NOMO-1 (cell line): ENCODE measurements at regions not wholly inside any gene's neighbourhood (a gene's known extent, or its start where the extent isn't known, plus 50 kb on each side); places are given as distances from the start of the nearest gene placed in this dataset.
"Not testable (repeated sequence)": the region's sequence is repeated elsewhere in the genome, so short reads cannot be mapped to it uniquely, and the experiment has no call there.

Experiments
- DNase-seq, 2 experiments: peaks; one replicate each; lab custom pipeline; 2025; ENCODE audit not compliant: unreplicated experiment in 2 of 2; lab: John Stamatoyannopoulos, UW

DNA sequence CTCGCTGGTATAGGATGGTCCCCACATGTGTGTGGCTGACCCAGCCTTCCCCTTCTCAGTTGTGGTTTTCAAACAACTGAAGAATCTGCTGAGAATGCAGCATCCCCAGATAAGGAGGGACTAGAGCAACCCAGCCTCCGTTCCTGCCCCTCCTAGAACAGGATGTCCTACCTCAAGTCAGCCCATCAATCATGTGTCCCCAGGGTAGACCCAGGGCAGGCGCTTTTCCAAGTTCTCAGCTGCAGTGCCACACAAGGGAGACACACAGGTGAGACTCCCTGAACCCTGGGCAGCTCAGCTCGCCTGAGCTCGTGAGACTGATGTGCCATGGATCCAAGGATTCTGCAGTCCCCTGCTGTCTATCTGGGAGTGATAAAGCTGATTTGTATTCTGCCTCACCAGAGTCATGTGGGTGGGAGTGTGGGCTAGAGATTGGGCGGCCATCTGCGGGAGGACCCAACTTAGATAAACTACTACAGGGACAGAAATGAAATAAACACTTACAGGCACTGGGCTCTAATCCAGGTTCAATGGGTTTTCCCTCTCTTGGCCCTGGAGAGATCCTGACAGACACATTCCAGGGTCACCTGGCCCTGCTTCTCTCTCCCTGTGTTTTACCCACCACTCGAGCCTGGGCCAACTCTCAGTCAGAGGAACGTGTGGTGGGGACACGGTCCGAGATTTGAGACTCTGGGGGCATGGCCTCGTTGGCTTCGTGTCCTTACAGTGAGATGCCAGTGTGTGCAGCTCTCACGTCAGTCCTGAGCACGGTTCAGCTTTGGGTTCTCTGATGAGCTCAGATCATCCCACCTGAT, 303.5 kb upstream of the SFSWAP start:
- DNase-seq = no peak

DNA sequence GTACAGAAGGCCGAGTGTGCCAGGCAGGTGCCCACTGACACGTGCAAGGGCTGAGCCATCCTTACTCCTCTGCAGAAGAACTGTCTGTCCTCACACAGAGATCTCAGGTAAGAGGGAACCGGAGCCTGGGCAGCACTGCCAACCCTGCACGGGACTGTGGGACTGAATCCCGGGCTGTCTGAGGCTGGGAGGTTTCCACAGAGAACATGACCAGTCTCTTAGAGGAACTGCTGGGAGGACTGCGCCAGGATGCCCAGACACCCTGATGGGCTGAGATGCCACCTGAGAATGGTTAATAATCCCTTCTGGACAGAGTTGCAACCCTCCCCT, 302.9 kb upstream of the SFSWAP start:
- no peak for DNase-seq

DNA sequence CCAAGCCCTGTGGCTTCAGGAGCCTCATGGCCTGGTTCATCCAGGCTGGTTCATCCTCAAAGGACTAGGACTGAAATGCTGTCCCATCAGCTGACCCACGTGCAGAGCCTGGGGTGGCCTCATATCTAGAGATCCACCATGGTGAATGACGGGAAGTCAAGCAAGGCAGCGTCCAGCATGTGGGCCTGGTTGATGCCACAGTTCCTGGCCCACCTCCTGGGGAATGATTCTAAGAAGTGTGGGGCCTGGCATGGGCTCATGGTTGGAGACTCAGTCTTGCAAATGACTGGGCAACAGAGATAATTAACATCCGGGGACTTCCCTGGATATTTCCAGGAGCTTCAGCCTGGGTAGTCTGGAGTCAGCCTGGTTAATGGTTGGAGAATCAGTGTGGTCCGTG, 302.4 kb upstream of the SFSWAP start:
- DNase-seq = no peak

DNA sequence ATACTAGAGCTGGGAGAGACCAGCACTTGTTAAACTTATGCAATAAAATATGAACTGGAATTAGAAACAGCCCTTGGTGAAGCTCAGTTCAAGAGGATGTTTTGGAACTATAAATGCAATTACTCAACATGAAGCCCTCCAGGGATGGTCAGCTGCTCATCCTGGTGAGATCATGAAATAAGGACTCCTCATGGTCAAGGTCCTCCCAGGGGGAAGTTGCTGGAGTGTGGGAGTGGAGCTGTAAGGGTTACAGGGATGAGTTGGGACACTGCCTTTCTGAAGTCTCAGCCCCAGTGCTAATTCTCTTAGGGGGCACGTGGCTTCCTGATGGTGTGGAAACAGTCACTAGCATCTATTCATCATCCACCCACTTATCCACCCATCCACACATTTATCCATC, 301.7 kb upstream of the SFSWAP start:
- no peak for DNase-seq

DNA sequence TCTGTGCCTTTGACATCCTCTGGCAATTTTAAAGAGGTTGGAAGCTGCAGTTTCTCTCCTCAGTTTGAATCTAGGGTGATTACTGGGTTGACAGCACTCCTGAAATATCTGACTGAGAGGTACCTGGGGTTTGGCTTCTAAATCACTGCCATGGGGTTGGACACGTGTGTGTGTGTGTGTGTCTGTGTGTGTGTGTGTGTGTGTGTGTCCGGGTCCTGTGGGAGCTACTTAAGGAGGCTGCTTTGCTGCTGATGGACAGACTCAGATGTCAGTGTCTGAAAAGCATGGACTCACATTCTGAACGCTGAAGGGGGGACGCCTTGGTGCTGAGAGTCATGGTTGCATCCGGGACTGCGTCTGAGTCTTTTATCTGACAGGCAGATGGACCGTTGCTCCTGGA, 299.1 kb upstream of the SFSWAP start:
- DNase-seq = not testable (repeated sequence)

DNA sequence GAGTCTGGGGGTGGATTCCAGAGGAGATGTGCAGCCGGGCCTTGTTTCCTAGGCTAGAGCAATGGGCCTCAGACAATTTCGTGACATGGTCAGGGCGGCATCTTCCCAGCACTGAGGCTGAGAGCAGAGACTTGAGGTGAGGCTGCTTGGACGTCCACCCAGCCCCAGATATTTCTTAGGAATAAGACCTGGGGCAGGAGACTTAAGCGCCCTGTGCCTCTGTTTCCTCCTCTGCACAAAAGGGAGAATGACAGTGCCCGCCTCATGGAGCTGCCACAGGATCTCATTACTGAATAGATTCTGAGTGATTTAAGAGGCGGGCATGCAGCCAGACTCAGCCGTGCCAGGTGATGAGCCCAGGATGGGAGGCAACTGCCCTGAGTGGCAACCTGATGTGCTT, 297.9 kb upstream of the SFSWAP start:
- no peak for DNase-seq

DNA sequence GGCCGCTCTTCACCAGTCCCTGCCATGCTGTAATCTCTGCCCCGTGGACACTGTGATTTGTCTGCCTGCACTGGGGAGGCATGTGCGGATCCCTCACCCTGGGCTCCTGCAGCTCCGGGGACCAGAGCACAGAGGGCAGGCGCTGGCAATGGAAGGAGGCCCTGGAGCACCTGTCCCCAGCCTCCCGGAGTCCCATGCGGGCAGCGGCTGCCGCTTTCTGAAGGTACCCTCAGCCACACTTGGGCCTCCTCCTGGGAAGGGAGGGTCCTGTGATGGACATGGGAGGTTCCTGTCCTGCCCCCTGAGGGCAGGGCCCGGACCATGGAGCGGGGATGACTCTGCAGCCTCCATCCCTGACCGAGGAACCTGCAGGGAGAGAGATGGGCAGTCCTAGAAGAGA, 297.4 kb upstream of the SFSWAP start:
- DNase-seq = no peak

DNA sequence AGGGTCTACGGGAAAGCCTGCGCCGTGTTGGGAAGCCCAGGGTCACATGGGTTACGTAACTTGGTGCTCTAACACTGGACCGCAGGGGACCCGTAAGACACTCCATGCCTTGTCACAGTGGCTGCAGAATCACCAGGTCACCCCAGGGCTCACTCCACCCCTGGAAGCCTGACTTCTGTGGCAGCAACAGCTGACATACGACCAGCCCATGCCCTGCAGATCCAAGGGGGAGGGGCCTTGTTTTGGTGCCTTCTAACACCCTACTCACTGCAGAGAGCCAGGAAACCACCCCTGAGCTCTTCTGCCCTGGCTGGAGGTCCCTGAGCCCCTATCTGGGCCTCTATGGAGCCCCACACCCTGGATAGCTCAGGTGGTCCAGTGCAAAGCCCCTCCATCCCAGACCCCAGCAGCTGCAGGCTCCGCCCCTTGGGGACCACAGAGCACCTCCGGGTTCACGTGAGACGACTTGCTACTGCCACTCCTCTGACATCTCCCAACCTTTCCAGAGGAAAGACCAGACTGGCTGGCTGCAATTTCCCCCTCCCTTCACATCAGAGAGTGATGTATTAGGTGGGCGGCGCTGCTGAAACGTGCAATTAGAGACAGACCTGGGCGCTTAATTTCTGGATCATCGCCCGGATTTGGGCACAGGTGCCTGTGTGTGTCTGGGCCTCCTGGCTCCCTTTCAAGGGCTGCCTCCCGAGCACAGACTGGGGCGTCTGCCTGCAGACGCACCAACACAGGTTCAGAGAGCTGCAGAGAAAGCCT, 296.6 kb upstream of the SFSWAP start:
- DNase-seq = not testable (repeated sequence)

DNA sequence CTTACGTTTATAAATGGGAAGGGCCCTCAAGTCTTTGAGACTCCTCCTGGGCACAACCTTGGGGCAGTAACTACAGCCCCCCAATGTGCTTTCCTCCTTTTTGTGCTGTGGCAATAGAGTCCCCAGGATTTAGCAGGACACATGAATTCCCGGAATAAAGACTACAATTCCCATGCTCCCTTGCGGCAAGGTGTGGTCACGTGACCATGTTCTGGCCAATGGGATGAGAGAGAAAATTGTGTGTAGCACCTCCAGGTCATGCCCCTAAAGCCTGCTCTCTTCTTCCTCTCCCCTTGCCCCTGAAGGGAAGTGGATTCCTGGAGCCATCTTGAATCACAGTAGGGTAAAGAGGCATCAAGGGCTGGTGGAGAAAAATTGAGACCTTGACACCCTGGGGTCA, 295.1 kb upstream of the SFSWAP start:
- no peak for DNase-seq

DNA sequence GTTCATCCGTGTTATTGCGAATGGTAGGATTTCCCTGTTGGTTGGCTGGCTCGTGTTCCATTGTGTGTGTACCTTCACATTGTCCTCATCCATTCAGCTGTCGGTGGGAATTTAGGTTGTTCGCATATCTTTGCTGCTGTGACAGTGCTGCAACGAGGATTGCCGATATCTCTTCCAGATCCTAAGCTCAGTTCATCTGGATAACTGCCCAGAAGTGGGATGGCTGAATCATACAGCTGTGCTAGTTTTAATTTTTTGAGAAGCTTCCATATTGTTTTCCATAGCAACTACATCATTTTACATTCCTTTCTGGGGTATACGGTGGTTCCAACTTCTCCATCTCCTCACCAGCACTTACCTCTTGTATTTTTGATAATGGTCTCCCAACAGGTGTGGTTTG, 292.8 kb upstream of the SFSWAP start:
- no peak for DNase-seq

DNA sequence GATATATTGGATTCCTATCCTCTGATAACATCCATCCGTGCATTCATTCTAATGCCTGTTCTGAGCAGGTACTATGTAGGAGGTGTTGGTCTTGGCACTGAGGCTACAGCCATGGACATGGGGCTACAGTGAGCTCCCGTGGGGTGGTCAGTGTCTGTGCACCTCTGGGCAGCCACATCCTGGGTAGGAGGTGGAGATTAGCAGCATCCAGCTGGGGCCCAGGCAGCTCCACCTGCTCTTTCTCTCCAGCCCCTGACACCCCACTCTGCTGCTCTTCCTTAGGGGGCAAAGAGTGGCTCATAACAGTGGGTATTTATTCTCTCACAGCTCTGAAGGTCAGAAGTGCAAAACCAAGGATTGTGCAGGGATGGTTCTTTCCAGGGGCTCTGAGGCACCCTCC, 292.0 kb upstream of the SFSWAP start:
- no peak for DNase-seq

DNA sequence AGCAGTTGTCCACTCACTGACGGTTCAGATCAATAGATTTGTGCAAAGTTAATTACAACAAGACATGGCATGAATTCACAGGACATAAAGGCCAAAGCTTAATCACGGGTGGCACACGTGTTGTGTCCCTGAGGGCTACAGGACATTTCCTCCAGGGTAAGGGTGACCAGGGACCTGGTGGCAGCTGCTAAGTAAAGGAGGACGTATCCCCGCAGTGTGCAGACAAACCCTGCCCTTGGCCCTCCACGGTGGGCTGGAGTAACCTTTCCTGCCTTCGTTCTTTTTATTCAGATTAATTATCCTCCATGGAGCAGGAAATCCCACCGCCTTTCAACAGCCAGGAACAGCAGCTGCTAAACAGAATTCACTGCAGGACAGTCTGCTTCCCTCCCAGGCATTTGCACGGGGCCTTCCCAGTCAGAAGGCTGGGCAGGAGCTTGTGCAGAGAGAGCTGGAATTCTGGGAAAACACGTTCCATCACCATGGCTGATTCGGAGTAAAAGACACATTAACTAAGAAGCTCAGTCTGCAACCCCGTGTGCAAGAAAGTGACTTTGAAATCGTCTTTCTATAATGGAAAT, 289.9 kb upstream of the SFSWAP start:
- DNase-seq = no peak

DNA sequence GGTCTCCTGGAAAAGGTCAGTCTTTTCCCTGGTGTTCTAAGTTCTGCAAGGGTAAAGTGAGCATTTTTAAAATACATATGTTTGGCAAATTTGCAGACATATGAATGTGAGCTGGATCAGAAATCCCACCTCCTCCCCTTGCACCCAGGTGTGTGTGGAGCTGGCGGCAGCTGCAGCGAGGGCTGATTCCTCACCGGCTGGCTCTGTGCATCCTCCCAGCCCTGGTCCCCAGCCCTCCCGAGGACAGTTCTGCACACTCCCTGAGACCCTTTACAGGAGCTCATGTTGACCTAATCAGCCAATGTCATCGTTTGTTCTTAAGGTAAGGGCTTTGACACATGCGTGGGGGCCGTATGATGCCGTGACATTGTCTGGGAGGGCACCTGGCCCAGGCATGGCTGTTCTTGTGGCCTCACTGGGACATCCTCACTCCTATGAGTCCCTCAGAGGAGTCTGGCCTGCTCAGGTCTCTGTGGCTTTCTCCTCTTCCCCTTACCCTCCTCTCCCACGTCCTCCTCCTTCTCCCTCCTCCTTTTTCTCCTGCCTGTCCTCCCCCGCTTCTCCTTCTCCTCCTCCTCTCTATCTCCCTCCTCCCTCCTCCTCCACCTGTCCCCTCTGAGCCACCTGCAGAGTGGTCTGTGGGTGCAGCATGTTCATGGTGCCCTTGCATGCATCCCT, 289.2 kb upstream of the SFSWAP start:
- DNase-seq = no peak

DNA sequence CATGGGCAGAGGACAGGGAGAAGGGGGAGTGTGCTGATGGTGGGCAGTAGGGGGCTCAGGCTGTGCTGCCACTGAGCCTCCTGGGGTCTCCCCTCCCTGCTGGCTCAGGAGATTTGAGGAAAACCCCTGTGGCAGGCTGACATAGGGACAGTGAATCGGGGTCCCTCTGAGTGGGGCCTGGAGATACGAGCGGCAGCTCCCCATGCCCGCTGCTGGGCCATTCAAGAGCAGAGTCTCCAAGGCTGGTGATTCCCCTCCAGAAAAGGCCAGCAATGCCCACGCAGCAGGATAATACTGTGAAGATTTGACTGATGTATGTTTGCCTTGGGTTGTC, 288.7 kb upstream of the SFSWAP start:
- DNase-seq = no peak

DNA sequence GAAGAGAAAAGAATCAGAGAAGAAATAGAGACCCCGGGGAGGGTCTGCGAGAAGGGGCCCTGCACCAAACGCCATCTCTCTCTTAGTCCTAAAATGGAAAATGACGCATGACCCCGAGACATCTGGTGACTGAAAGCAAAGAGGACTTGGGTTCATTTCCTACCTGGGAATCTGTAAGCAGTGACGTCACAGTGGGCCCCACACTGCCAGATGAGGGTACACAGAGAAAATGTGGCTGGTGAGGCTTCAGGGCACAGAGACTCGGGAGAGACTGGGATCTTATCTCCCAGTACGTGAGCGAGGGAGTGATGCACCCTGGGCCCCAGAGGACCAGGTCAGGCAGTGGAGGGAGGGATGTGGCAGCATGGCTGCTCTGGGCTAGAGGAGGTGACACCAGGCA, 288.1 kb upstream of the SFSWAP start:
- no peak for DNase-seq

DNA sequence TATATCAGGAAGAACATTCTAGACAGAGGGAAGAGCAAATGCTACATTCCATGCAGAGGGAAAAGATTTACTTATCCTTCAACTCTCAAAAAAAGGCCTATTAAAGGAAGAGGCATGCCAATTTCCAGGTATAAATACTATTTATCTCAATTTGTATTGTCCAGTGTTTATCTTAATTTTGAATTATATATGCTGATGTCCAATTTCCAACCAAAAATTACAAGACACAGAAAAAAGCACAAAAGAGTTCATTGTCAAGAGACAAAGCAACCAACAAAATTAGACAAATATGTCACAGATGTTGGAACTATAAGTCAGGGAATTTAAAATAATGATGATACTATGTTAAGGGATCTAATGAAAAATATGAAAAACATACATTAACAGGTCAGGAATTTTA, 286.6 kb upstream of the SFSWAP start:
- DNase-seq = no peak

DNA sequence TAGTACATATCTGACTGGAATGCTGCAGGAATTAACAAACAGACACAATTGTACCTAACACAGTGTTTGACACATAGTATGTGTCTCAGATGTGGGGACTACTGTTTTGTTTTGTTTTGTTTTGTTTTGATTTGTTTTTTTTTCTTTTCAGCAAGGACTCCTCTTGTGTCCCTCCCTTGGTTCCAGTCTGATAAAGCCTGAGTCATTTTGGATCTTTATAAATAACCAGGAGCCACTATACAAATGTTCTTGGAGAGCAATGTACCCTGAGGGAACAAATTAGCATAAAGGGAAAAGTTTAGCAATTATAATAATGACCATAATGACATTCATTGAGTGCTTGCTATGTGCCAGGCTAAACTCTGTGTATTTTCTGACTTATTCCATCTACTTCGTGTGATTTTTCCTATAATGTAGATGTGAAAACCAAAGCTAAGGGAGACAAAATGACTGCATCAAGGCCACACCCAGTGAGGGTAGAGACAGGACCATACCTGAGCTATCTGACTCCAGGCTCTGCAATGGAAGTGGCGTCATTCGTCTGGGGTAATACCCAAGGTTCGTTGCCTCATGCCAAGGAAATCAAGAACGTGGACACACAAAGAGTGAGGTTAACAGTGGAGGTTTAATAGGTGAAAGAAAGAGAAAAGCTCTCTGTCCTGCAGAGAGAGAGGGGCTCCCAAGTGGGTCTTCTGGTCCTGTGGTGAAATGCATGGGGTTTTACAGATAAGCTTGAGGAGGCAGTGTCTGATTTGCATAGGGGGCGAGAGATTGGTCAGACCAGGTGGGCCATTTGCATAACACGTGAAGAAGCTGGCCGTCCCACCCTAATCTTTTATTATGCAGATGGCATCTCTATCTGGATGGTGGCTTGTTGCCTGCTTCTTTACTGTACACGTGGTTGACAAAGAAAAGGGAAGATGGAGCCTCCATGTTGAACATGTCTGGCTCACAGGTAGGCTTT, 285.5 kb upstream of the SFSWAP start:
- no peak for DNase-seq

DNA sequence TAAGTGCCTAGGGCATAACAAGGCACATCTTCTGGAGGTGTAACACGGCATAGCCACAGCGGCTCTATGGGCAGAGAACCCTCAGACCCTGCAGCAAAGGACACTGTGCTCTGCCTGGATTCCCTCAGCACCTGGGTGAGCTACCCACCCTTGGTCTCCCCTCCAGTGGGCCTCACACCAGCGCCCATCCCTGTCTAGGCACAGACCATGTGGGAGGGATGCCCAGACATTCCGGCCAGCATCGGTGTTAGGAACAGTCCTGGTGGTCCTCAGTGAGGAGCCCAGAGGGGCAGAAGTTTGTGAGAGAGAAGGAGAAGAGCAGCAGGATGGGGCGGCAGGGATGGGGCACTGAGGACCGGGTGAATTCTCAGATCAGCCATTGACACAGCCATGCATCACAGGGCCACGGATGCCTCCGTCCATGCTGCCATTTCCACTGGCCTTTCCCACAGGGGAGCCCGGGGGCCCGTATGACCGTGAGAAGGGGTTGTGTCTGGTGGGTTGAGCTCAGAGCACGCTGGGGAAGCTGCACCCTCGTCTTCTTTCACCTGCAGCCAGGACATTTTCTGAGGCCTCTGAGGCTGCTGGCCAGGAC, 282.7 kb upstream of the SFSWAP start:
- DNase-seq = no peak

DNA sequence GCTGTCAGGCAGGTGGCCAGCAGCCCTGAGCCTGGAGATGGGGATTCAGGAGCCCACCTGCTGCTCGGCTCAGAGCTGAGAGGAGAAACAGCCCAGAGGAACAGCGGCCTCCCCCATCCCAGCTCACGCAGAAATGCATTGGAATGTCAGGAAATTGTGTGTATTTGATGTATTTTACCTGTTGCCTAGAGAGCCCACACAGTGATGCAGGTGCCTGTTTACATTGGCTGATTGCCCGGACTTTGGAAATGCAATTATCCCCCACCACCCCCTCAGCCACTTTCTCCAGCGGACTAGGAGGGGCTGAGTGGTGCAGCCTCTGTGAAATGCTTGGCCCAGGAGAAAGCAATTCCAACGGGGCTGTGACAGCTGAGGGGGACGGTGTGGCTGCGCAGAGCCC, 281.7 kb upstream of the SFSWAP start:
- not testable (repeated sequence) for DNase-seq

DNA sequence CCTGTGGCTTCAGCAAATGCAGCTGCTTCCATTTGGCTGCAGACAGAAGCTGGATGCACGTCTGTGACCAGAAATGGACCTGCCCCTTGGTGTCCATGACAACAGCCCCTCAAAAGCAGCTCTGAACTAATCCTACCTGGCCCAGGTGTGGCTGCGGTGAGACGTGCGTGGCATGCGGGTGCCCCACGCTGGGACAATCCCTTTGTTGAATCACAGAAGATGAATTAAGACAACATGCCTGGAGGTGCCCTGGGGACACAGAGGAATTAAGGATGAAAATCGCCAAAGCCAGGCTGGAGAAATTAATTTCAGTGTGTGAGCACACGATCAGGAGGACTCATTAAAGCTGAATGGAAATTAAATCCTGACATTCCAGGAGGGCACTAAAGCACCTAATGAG, 281.2 kb upstream of the SFSWAP start:
- not testable (repeated sequence) for DNase-seq
